Kidney (tissue), 13 donors: ENCODE measurements at regions not wholly inside any gene's neighbourhood (a gene's known extent, or its start where the extent isn't known, plus 50 kb on each side); places are given as distances from the start of the nearest gene placed in this dataset.

Experiments
- DNase-seq, 5 donors: peaks; one replicate each; pipeline ENCODE4 v3.0.0-alpha.2; 2013 to 2020
- FAIRE-seq: peaks from 2 replicates; lab custom pipeline; 2012; peaks lifted over from hg19 to GRCh38; lab: Jason Lieb, UNC
- H3K27ac ChIP-seq, 2 donors: one replicate each; pipeline ENCODE4 v1.7.0; 2013; ENCODE audit warnings: low read depth in 2 of 2, low read length in 2 of 2, inconsistent platforms in 1 of 2
- H3K27me3 ChIP-seq: one replicate; pipeline ENCODE4 v1.7.1; 2013; ENCODE audit warnings: low read length, inconsistent platforms; ENCODE audit not compliant: control insufficient read depth, insufficient read depth
- H3K36me3 ChIP-seq, 3 donors: one replicate each; pipeline versions ENCODE4 v1.7.0 to v1.7.1; 2013; ENCODE audit warnings: low read length in 3 of 3, control low read depth in 1 of 3, inconsistent platforms in 1 of 3; ENCODE audit not compliant: insufficient read depth in 3 of 3, control insufficient read depth in 2 of 3
- H3K4me1 ChIP-seq, 3 donors: one replicate each; pipeline versions ENCODE4 v1.7.0 to v1.7.1; 2013; ENCODE audit warnings: low read length in 3 of 3, inconsistent platforms in 1 of 3, low read depth in 1 of 3; ENCODE audit not compliant: control insufficient read depth in 2 of 3, insufficient read depth in 2 of 3
- H3K4me3 ChIP-seq, 3 donors: one replicate each; pipeline versions ENCODE4 v1.7.0 to v1.8.1; 2013; ENCODE audit warnings: low read length in 3 of 3, control low read depth in 1 of 3, inconsistent platforms in 1 of 3
- H3K9ac ChIP-seq, 3 donors: one replicate each; pipeline versions ENCODE4 v1.7.0 to v1.7.1; 2013; ENCODE audit warnings: low read length in 3 of 3, control low read depth in 1 of 3, inconsistent platforms in 1 of 3
- H3K9me3 ChIP-seq, 3 donors: one replicate each; pipeline versions ENCODE4 v1.7.0 to v1.7.1; 2013; ENCODE audit warnings: low read length in 3 of 3, control low read depth in 1 of 3, inconsistent platforms in 1 of 3; ENCODE audit not compliant: control insufficient read depth in 2 of 3, insufficient read depth in 1 of 3
- CTCF ChIP-seq: IDR thresholded peaks from 3 replicates; pipeline ENCODE4 v1.5.1; 2012; ENCODE audit warnings: mild to moderate bottlenecking, moderate library complexity, borderline replicate concordance; ENCODE audit not compliant: insufficient read depth; ENCODE audit errors: extremely low read depth
- intact Hi-C: fragments of 100-400 bp; cut with DNase I; formaldehyde crosslinking; loops from one replicate; pipeline ENCODE4 v1.11.1; 2022
- donor health status: control.
- donor health status: control.
- donor health status: control.
- donor health status: control.
- donor health status: control.
- donor health status: DM: yes; HTN: yes; CAD: no.
- donor health status: Normal renal cell carcinoma (clear cell type).

GRCh38 chr14:77988970-77989369 is 181.2 kb upstream of the NRXN3 start:
- peak overlapping the region in 1 of 2 donors; percentile 45 for H3K27ac ChIP-seq
- H3K9ac ChIP-seq: no peak overlapping the region
- FAIRE-seq (no peak), DNase-seq (peak in 1 of 5 donors; percentile 32)
- H3K27me3 ChIP-seq: no peaks in the 10 kb centered on the region
- TF ChIP-seq CTCF: no peak
- H3K36me3 ChIP-seq: no peaks in the 10 kb centered on the region
- intact Hi-C loops: no loop called here
- no peaks in the 10 kb centered on the region for H3K4me1 ChIP-seq
- H3K9me3 ChIP-seq: no peaks in the 10 kb centered on the region
- no peak overlapping the region for H3K4me3 ChIP-seq

- Histone ChIP-seq H3K27ac (peak overlapping the region in 1 of 2 donors; percentile 45), H3K27me3 (no peaks in the 10 kb centered on the region), H3K9me3 (no peaks in the 10 kb centered on the region), H3K4me1 (no peaks in the 10 kb centered on the region), H3K4me3 (no peak overlapping the region), H3K9ac (no peak overlapping the region), H3K36me3 (no peaks in the 10 kb centered on the region)
- intact Hi-C loops: no loop called here
- FAIRE-seq (no peak), DNase-seq (peak in 2 of 5 donors; percentile 37 to 48)
- no peak for TF ChIP-seq CTCF
Measured at GRCh38 chr14:77989441-77989991, 180.7 kb upstream of the NRXN3 start.

GRCh38 chr14:77990337-77990736 is 179.8 kb upstream of the NRXN3 start:
- intact Hi-C loops: no loop called here
- no peak overlapping the region for H3K27ac ChIP-seq
- FAIRE-seq: no peak

More at GRCh38 chr14:77990337-77990736, 179.8 kb upstream of the NRXN3 start:
- TF ChIP-seq CTCF: no peak
- Histone ChIP-seq H3K9me3 (no peaks in the 10 kb centered on the region), H3K36me3 (no peaks in the 10 kb centered on the region), H3K4me1 (no peaks in the 10 kb centered on the region), H3K27me3 (no peaks in the 10 kb centered on the region), H3K4me3 (no peak overlapping the region), H3K9ac (no peak overlapping the region)
- DNase-seq: no peak
